ENCODE measurements at regions not wholly inside any gene's neighbourhood (a gene's known extent, or its start where the extent isn't known, plus 50 kb on each side); places are given as distances from the start of the nearest gene placed in this dataset.

DNA sequence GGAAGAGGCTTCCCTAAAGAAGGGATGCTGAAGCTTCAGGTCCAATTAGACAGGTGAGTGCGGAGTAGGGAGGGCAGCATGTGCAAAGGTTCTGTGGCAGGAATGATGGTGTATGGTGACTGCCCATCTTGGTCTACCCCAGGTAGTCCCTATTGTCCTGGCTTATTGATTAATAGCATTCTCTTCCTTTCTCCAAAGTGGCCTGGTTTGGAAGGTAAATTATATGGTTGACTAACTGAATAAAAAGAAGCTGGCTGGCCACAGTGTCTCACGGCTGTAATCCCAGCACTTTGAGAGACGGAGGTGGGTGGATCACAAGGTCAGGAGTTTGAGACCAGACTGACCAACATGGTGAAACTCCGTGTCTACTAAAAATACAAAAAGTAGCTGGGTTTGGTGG, 230.5 kb downstream of the MIAT start:
- no peak for DNase-seq (ENCODE audit: low read depth)
- H3K4me1 ChIP-seq (ENCODE audit: insufficient read depth, low read length) = peaks cover 40% of the 10 kb centered on the region
- no peak overlapping the region for H3K4me3 ChIP-seq (ENCODE audit: insufficient read depth, low read depth, low read length)
- no peaks in the 10 kb centered on the region for H3K36me3 ChIP-seq (ENCODE audit: insufficient read depth, low read length)
- peak overlapping the region; percentile 13 for H3K9ac ChIP-seq (ENCODE audit: low read length)
- peak; percentile 17 for FAIRE-seq
- Mint-ChIP-seq H3K4me3 (ENCODE audit: unreplicated experiment) (peak overlapping the region; percentile 31), H3K4me1 (ENCODE audit: low read depth, unreplicated experiment) (peaks cover 50% of the 10 kb centered on the region), H3K36me3 (ENCODE audit: low read depth, unreplicated experiment) (no peaks in the 10 kb centered on the region), H3K27me3 (ENCODE audit: low read depth, unreplicated experiment) (no peaks in the 10 kb centered on the region), H3K27ac (ENCODE audit: unreplicated experiment) (peak overlapping the region; percentile 92), H3K9me3 (ENCODE audit: unreplicated experiment) (no peaks in the 10 kb centered on the region)
- H3K27me3 ChIP-seq (ENCODE audit: insufficient read depth, low read length) = no peaks in the 10 kb centered on the region
- peak overlapping the region; percentile 40 for H3K4me2 ChIP-seq (ENCODE audit: low read length)
- no peaks in the 10 kb centered on the region for H3K9me3 ChIP-seq (ENCODE audit: insufficient read depth, low read depth, low read length)
- H3K79me2 ChIP-seq (ENCODE audit: insufficient read depth, low read length) = no peaks in the 10 kb centered on the region
- H4K20me1 ChIP-seq (ENCODE audit: insufficient read depth, low read length) = no peaks in the 10 kb centered on the region
- TF ChIP-seq, protein P1, sequence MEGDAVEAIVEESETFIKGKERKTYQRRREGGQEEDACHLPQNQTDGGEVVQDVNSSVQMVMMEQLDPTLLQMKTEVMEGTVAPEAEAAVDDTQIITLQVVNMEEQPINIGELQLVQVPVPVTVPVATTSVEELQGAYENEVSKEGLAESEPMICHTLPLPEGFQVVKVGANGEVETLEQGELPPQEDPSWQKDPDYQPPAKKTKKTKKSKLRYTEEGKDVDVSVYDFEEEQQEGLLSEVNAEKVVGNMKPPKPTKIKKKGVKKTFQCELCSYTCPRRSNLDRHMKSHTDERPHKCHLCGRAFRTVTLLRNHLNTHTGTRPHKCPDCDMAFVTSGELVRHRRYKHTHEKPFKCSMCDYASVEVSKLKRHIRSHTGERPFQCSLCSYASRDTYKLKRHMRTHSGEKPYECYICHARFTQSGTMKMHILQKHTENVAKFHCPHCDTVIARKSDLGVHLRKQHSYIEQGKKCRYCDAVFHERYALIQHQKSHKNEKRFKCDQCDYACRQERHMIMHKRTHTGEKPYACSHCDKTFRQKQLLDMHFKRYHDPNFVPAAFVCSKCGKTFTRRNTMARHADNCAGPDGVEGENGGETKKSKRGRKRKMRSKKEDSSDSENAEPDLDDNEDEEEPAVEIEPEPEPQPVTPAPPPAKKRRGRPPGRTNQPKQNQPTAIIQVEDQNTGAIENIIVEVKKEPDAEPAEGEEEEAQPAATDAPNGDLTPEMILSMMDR (IDR thresholded peaks at IDR 0.05; ENCODE audit: insufficient read depth, low read depth, low read length) = no peak
- no peak for TF ChIP-seq EZH2 (IDR thresholded peaks at IDR 0.05; ENCODE audit: insufficient read depth, low read length)
- no peak overlapping the region for H2AFZ ChIP-seq (ENCODE audit: low read depth, low read length)
- H3K27ac ChIP-seq (ENCODE audit: low read depth, low read length) = peak overlapping the region; percentile 54

- Mint-ChIP-seq H3K4me1 (ENCODE audit: low read depth, unreplicated experiment) (peaks cover 60% of the 10 kb centered on the region), H3K36me3 (ENCODE audit: low read depth, unreplicated experiment) (no peaks in the 10 kb centered on the region), H3K27me3 (ENCODE audit: low read depth, unreplicated experiment) (no peaks in the 10 kb centered on the region), H3K9me3 (ENCODE audit: unreplicated experiment) (no peaks in the 10 kb centered on the region), H3K4me3 (ENCODE audit: unreplicated experiment) (no peak overlapping the region), H3K27ac (ENCODE audit: unreplicated experiment) (peak overlapping the region; percentile 92)
- H3K36me3 ChIP-seq (ENCODE audit: insufficient read depth, low read length) = no peaks in the 10 kb centered on the region
- H3K9me3 ChIP-seq (ENCODE audit: insufficient read depth, low read depth, low read length) = no peaks in the 10 kb centered on the region
- H3K27me3 ChIP-seq (ENCODE audit: insufficient read depth, low read length) = no peaks in the 10 kb centered on the region
- no peak overlapping the region for H3K27ac ChIP-seq (ENCODE audit: low read depth, low read length)
- no peak for DNase-seq (ENCODE audit: low read depth)
- H2AFZ ChIP-seq (ENCODE audit: low read depth, low read length) = no peak overlapping the region
- H3K4me3 ChIP-seq (ENCODE audit: insufficient read depth, low read depth, low read length) = no peak overlapping the region
- H3K4me1 ChIP-seq (ENCODE audit: insufficient read depth, low read length) = peaks cover 50% of the 10 kb centered on the region
- H3K9ac ChIP-seq (ENCODE audit: low read length) = no peak overlapping the region
- no peaks in the 10 kb centered on the region for H3K79me2 ChIP-seq (ENCODE audit: insufficient read depth, low read length)
- TF ChIP-seq, protein P1 (IDR thresholded peaks at IDR 0.05; ENCODE audit: insufficient read depth, low read depth, low read length) = no peak
- TF ChIP-seq EZH2 (IDR thresholded peaks at IDR 0.05; ENCODE audit: insufficient read depth, low read length) = no peak
- no peak for FAIRE-seq
- no peak overlapping the region for H3K4me2 ChIP-seq (ENCODE audit: low read length)
- H4K20me1 ChIP-seq (ENCODE audit: insufficient read depth, low read length) = no peaks in the 10 kb centered on the region
These were observed 231.5 kb downstream of the MIAT start for GRCh38 chr22:26888887-26889286.

GRCh38 chr22:26889802-26890201, 232.4 kb downstream of the MIAT start:
- H3K4me1 ChIP-seq (ENCODE audit: insufficient read depth, low read length) = peaks cover 56% of the 10 kb centered on the region
- H3K9ac ChIP-seq (ENCODE audit: low read length) = no peak overlapping the region
- peaks cover 67% of the 10 kb centered on the region for H3K4me1 Mint-ChIP-seq (ENCODE audit: low read depth, unreplicated experiment)
- H3K4me3 ChIP-seq (ENCODE audit: insufficient read depth, low read depth, low read length) = no peak overlapping the region
- H3K27me3 Mint-ChIP-seq (ENCODE audit: low read depth, unreplicated experiment) = no peaks in the 10 kb centered on the region
- no peak overlapping the region for H3K27ac ChIP-seq (ENCODE audit: low read depth, low read length)
- no peaks in the 10 kb centered on the region for H3K36me3 ChIP-seq (ENCODE audit: insufficient read depth, low read length)
- no peaks in the 10 kb centered on the region for H3K36me3 Mint-ChIP-seq (ENCODE audit: low read depth, unreplicated experiment)
- no peaks in the 10 kb centered on the region for H3K27me3 ChIP-seq (ENCODE audit: insufficient read depth, low read length)
- H3K4me2 ChIP-seq (ENCODE audit: low read length) = no peak overlapping the region
- no peak overlapping the region for H3K4me3 Mint-ChIP-seq (ENCODE audit: unreplicated experiment)
- DNase-seq (ENCODE audit: low read depth) (no peak), FAIRE-seq (peak; percentile 32)
- H3K9me3 ChIP-seq (ENCODE audit: insufficient read depth, low read depth, low read length) = no peaks in the 10 kb centered on the region
- no peaks in the 10 kb centered on the region for H3K79me2 ChIP-seq (ENCODE audit: insufficient read depth, low read length)
- no peaks in the 10 kb centered on the region for H4K20me1 ChIP-seq (ENCODE audit: insufficient read depth, low read length)
- H3K9me3 Mint-ChIP-seq (ENCODE audit: unreplicated experiment) = no peaks in the 10 kb centered on the region
- H2AFZ ChIP-seq (ENCODE audit: low read depth, low read length) = no peak overlapping the region
- TF ChIP-seq, protein P1 (IDR thresholded peaks at IDR 0.05; ENCODE audit: insufficient read depth, low read depth, low read length) = no peak
- no peak for TF ChIP-seq EZH2 (IDR thresholded peaks at IDR 0.05; ENCODE audit: insufficient read depth, low read length)
- peak overlapping the region; percentile 54 for H3K27ac Mint-ChIP-seq (ENCODE audit: unreplicated experiment)

Data from astrocyte (in vitro differentiated cells and primary cell).